Activated CD4-positive, alpha-beta T cell treated with anti-CD3 and anti-CD28 coated beads, Interleukin-2, Interleukin-6, amounts not matched to agents 100 ng/mL and 50 ng/mL, durations not matched to agents 16 hours and 8 hours (primary cell): ENCODE measurements at regions not wholly inside any gene's neighbourhood (a gene's known extent, or its start where the extent isn't known, plus 50 kb on each side); places are given as distances from the start of the nearest gene placed in this dataset.
"Not testable (repeated sequence)": the region's sequence is repeated elsewhere in the genome, so short reads cannot be mapped to it uniquely, and the experiment has no call there.

Experiments
- DNase-seq: peaks from one replicate; pipeline ENCODE4 v3.0.0-alpha.2; 2020

DNA sequence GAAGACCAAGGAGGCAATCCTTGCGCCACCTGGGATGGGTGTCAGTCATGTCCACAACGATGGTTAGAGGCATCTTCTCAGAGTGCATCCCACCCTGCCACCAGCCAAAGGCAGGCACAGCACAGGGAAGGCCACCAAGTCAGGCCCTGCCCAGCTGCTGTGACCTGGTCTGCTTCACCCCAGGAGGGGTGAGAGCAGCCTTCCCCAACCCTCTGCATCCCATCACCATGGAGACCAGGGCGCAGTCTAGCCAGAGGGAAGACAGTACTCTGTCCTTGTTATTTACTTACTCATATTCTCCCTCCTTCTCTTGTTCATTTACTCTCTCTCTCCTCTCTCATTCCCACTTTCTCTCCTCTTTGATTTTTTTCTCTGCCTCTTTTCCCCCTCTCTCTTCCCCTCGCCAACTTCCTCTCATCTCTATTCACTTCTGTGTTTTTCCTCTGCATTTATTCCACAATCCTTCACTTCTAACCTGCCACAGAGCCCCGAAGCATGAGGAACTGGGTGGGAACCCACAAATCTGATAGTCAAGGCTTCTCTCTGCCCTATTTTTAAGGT lies 749.4 kb downstream of the UQCRFS1 start:
- DNase-seq: no peak

DNA sequence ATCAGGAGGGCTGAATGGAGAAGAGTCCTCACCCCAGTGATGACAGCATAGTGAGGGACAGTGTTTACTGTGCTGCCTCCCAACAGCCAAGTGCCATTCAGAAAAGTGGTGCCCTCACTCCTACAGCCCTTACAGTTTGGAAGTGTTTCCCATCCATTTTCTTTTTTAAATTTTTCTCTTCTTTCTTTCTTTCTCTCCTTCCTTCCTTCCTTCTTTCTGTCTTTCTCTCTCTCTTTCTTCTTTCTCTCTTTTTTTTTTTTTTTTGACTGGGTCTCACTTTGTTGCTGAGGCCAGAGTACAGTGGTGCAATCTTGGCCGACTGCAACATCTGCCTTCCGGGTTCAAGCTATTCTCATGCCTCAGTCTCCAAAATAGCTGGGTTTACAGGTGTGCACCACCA lies 755.3 kb downstream of the UQCRFS1 start:
- no peak for DNase-seq

DNA sequence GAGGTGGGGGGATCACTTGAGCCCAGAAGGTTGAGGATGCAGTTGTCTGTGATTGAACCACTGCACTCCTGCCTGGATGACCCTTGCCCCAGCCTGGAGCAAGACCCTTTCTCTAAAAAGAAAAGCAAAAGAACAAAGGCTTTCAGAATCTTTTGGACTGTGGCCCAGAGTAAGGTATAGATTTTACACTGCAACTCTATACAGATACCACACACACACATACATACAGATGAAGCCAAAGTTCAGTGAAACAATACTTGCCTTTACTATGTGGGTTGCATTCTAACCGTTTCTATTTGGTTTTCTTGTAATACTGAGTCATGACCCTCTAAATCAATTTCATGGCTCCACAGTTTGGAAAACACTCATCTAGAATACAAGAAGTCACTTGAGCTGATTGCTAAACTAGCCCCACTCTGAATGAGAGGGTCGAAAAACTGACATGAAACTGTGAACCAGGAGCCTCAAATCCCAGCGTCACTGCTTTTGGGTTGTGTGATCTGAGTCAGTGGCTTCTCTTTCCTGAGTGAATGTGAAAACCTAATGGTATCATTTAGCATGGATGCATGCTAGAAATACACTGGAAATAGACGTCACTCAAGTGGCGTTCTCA lies 756.1 kb downstream of the UQCRFS1 start:
- no peak for DNase-seq

DNA sequence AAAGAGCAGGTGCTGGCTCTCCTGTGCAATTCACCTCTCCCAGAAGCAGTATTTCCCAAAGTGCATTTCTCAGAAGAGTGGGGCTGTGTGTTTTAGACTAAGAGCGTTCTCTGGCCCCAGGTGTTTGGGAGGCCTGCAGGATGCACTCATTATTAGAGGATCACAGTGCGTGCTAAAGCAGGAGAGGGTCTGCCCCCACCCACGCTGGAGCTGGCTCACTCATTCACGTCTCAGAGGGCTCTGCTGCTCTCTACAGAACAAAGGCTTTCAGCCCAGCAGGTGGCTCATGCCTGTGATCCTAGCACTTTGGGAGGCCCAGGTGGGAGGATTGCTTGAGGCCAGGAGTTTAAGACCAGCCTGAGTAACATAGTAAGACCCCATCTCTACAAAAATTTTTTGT lies 756.7 kb downstream of the UQCRFS1 start:
- no peak for DNase-seq

DNA sequence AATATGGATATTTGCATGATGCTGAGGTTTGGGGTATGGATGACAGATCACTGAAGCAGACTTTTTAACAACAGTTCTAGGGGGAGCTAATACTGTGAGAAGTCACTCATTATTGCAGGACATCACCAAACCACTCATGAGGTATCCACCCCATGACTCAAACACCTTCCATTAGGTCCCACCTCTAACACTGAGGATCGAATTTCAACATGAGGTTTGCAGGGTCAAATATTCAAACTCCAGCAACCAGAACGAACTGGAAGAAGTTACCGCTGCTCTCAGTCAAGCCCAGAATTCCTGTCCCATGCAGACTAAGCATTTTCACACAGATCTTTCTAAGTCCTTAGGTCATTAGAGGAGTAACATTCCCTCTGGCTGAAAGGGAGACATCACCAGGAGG lies 758.9 kb downstream of the UQCRFS1 start:
- DNase-seq: no peak

DNA sequence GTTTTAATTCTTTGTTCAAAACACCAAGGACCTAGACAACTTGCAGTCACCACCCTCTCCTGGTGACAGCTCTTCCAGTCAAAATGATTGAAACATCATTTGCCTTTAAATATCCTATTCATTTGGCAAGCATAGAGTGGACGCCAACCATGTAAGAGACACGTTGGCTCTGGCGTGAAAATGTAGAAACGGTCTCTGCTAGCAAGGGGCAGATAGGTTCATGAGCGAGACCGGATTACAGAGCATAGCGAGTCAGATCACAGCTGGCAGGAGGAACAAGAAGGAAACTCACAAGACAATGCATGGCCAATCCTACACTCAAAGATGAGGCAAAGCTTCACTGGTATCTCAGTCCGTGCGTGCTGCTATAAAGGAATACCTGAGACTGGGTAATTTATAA lies 759.5 kb downstream of the UQCRFS1 start:
- no peak for DNase-seq

DNA sequence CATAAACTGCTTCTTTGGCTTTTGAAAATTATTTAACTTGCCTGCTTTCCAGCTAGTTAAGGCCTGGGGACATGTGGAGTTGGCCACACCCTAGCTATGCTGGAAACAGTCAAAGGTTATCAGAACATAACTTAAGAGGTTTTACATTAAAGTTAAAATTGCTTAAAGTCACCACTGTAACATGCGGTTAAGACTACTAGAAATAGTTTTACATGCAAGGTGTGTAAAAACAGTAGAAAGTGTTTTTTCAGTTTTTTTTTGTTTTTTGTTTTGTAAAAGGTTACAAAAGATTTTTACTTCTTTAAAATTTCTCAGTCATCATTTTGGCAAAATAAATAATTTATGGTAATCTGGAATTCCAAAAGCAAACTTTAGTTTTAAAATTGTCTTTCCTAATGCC lies 763.1 kb downstream of the UQCRFS1 start:
- no peak for DNase-seq

DNA sequence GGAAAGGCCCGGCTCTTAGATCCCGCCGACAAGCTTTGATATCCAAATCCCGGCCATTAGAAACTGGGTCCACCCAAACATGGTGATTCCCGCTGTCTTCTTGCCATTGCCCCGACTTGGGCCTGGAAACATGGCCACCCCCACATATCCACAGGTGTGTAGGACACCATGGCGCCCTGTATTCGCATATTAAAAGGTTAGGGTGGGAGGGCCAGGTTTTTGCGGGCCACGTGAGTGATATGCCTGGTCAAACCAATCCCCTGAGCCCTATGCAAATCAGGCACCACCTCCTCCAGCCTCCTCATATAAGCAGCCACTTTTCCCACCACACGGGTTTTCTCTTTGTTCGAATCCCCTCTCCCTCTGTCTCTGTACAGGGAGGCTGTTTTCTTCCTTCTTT lies 766.4 kb downstream of the UQCRFS1 start:
- no peak for DNase-seq

DNA sequence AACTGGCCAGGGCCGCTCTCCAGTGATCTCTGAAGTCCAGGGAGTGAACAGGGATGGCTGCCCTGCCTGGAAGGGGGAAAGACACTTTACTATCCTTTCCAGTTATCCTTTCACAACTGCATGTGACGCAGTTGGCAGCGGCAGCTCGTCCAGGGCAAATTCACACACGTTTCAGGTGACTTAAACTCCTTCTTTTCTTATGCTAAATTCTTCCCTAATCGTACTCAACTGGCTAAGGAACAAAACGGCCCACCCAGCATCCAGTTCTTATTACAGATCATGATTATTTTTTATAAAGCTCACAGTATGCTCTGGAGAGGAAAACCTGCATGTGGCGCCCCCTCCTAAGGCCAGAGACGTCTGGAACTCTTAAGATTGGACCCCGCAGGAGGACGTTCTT lies 767.1 kb downstream of the UQCRFS1 start:
- no peak for DNase-seq

DNA sequence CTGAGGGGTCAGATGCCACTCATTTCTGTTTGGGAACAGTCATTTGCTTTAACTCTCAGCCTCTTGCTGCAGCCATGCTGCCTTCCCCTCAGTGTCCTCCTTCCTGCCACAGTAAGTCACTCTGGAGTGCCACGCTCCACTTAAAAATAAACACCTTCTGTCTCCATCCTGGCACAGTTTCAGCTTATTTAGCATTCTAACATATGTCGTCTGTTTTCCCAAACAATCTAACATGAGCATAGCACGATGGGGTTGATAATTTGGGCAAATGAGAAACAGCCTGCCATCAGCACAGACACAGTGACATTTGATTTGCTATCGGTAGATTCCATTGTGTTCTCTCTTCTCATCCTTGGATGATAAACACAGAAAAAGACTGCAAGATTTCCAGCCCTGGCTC lies 768.6 kb downstream of the UQCRFS1 start:
- no peak for DNase-seq

DNA sequence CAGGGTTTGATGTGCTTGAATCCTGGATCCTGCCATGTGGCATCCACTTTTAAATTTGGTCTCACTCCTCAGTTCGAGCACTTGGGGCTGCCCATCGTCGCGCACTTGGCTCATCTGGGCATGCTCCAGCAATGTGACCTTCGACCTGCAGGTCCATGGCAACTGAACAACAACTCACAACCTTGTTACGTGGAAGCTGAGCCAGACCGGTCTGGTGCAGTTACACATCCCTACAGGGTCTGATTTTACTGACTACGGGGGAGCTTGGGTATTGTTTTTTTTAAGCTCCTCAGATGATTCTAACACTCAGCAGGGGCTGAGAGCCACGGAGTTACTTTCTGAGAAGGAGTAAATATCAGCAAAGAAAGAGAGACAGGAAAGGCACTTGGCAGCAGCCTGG lies 769.6 kb downstream of the UQCRFS1 start:
- no peak for DNase-seq

DNA sequence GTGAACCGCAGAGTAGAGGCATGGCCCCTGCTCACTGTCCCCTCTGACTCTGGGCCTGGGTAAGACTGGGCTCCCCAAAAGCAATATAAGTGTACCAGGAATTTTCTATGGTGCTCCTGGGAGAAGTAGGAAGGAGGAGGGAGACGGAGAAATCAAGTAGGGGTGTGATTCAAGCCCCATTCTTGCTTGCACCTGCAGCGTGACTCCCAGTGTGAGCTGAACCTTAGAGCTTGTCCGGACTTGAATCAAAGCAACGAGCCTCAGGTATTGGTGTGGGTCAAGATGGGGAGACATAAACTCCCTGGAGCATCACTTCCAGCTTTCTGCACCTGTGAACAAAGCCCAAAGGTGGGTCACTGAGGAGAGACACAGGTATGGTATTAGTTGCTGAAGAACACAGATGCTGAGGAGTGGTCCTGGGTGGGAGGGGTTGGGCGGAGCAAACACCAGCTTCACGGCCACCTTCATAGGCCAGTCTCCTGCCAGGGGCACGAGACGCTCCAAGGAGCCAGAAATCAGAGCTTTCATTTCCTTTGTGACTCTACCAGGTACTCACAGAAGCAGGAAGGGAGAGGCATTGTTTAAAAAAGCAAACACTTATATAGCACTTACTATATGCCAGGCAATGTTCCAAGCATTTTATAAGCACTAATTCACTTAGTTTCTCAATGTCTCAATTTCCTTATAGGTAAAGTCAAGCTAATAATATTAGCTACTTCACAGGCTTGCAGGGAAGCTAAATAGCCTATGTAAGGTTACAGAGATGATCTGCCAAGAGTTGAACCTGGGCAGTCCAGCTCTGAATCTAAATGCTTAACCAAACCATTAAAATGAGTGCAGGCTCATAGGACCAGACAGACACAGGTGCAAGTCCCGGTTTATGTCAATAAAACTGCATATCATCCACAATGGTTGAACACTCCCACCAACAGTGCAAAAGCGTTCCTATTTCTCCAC lies 775.3 kb downstream of the UQCRFS1 start:
- no peak for DNase-seq

DNA sequence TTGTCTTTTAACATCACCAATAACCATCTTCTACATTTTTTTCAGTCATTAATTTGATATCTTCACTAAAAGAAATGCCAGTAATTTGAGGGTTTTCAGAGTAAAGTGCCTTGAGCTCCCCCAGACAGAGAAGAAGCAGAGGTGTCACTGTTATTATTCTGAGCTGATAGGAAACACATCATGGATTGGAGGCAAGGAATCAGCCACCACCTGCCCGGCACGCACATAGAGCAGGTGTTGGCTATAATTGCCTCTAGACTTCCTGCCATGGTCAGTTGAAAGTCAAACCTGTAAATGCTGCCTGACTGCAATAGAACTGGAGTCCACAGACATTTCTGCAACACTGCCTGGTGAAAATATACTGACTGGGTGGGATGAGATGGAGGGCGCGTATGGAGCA lies 776.6 kb downstream of the UQCRFS1 start:
- DNase-seq: no peak

DNA sequence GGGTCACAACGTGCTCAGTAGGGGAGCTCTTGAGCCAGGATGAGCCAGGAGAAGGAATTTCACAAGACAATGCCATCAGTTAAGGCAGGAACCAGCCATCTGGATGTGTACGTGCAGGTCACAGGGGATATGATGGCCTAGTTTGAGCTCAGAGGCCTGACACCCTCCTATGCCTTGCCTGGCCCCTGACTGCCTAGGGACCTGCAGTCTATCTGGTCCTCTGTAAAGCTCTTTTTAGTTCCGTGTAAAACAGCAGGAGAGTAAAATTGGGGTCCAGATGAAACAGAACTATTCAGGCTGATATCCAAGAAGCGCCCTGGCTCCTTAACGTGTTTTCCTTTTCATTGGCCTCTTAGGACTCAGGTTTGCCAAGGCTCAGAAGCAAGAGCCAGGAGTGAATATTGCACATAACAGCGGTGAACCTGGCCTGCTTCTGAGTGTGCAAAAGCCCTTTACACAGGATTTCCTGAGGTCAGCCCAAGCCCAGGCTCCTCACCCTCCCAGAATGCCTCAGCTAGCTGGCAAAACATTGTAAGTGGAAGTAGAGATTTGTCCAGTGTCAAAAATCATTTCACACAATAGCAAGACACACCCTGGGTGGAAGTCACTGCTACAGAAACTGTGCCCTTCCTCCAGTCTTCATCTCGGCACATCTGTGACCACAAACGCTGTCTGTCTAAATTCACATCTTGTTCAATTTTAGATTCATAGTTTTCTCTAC lies 777.2 kb downstream of the UQCRFS1 start:
- no peak for DNase-seq

DNA sequence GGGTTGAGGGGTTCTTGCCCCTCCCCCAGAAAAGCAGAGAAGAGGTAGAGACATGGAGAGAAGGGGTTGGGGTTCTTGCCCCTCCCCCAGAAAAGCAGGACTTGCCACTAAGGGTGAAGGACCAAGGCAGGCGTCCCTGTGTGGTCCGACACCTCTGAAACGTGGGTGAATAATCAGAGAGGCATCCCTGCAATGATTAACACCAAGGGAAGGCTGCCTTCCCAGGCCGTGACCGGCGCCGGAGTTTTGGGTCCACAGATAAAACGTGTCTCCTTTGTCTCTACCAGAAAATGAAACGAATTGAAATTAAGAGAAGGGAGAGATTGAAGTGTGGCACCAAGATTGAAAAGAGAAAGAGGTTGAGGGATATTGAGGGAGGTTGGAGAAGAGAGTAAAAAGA lies 778.2 kb downstream of the UQCRFS1 start:
- DNase-seq: not testable (repeated sequence)

DNA sequence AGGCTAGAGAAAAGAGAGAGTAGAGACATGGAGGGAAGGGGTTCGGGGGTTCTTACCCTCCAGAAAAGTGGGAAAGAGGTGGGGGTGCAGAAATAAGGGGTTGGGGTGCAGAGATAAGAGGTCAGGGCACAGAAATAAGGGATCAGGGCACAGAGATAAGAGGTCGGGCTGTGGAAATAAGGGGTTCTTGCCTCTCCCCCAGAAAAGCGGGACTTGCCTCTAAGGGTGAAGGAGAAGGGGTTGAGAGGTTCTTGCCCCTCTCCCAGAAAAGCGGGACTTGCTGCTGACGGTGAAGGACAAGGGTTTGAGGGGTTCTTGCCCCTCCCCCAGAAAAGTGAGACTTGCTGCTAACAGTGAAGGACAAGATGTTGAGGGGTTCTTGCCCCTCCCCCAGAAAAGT lies 778.6 kb downstream of the UQCRFS1 start:
- not testable (repeated sequence) for DNase-seq

DNA sequence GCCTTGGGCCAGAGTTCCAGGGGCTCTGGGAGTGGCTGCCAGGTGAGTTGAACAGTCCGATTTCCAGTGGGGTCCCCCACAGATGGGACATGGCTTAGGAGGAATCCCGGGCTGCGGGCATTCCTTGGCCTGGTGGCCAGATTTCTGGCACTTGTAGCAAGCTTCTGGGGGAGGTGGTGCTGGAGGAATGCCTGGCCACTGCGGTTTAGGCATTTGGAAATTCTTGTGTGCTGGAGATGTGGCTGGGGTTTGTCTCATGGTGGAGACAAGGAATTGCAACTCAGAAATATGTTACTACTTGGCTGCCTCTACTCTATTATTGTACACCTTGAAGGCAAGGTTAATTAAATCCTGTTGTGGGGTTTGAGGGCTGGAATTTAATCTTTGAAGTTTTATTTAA lies 779.8 kb downstream of the UQCRFS1 start:
- DNase-seq: not testable (repeated sequence)

DNA sequence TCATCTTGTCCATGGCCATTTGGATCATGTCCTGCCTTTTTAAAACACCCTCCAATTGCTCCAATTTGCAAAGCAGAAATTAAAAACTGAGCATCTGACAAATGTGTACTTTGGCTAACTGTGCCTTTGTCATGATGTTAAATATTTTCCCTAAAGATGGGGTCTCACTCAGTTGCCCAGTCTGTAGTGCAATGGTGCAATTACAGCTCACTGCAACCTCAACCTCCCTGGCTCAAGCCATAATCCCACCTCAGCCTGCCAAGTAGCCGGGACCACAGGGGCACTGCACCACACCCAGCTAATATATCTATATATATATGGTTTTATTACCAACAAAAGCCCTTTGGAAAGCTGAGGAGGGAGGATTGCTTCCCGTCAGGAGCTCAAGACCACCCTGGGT lies 782.7 kb downstream of the UQCRFS1 start:
- no peak for DNase-seq

DNA sequence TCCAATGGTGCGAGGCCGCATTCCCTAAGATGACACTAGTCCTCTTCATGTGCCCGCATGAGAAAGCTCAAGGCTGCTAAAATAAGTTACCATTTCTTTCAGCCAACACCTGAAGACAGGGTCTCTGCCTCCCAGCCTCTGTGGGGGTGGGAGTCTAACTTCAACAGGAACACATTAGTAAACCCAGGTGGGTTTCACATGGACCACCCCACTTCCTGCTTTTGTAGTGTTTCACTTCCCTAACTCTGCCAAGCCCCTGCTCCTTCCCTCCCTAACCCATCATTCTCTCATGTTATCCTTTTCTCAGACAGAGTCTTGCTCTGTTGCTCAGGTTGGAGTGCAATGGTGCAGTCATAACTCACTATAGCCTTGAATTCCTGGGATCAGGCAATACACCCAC lies 783.6 kb downstream of the UQCRFS1 start:
- no peak for DNase-seq

DNA sequence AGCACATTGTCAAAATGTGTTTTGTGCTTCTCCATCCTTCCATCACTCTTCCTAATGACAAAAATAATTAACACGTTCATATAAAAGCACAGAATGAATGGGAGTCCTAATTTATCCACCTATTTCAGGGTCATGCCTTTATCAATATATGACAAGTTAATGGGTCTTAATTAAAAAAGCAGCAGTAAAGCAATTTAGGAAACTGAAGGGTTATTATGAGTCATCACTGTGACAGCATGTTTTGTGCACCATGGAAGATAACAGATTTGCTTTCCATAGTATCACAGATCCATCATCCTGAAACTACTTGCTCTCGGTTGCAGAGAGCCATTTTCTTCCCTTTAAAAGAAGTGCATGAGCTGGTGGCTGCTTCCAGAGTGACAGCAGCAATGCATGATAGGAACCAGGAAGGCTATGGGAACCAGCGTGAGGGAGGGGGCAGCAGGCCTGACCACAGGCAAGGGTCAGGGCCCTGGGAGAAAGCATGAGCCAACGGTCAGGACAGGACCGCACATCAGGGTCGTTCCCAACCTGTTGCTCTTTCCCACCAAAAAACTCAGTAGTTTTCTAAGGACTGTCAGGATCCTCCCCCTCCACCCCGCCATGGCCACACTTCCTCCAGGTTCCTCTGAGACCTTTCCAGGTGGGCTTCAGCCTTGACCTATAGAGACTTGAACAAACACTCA lies 784.1 kb downstream of the UQCRFS1 start:
- DNase-seq: no peak

DNA sequence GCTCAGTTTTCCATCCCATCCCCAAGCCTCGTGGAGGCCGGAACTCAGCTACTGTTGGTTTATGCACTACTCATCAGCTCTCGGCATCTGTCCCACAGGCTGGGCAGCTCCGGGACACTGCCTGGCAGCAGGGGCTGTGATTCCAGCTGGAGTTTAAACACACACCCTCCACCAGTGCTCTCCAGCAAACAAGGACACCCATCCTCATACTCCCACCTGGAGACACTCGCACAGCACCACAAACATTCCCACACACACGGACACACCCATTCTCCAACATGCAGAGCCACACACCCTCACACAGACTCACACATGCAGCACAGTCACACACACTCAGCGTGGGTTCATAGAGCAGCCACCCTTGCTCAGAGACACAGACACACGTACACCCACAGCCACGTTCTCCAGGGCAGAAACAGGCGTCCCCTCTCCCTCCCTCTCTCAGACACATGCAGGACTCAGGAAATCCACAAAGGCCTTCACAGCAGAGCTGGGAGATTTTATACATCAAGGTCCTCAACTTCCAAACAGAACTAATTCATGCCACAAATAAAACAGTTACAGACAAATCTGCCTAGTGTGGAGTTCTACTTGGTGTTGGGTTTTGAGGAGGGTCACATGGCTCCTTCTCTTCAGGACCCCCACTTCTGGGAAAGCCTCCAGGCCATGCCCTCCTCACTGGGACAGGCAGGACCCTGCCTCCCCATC lies 785.4 kb downstream of the UQCRFS1 start:
- no peak for DNase-seq

DNA sequence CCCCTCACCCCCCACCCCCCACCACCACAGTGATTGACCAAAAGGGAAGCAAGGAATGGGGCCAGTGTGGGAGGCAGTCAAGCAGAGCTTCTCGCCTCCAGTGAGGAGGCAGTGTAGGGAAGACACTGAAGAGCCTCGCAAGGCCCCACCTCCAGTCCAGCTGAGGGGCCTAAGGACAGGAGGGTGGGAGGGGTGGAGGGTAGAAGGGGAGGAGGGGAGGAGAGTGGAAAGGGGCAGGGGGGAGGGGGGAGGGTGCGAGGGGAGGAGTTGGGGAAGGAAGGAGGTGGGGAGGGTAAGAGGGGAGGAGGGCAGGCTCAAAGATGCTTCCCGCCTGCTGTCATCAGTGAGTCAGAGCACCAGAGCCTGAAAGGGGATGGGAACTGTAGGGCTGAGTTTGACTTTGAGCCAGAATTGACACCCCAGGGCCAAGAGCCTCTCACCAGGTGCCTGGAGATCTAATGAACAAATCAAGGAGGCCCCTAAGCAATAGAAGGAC lies 786.2 kb downstream of the UQCRFS1 start:
- no peak for DNase-seq
